ENCODE measurements at regions not wholly inside any gene's neighbourhood (a gene's known extent, or its start where the extent isn't known, plus 50 kb on each side); places are given as distances from the start of the nearest gene placed in this dataset.

- TF ChIP-seq, protein P1, sequence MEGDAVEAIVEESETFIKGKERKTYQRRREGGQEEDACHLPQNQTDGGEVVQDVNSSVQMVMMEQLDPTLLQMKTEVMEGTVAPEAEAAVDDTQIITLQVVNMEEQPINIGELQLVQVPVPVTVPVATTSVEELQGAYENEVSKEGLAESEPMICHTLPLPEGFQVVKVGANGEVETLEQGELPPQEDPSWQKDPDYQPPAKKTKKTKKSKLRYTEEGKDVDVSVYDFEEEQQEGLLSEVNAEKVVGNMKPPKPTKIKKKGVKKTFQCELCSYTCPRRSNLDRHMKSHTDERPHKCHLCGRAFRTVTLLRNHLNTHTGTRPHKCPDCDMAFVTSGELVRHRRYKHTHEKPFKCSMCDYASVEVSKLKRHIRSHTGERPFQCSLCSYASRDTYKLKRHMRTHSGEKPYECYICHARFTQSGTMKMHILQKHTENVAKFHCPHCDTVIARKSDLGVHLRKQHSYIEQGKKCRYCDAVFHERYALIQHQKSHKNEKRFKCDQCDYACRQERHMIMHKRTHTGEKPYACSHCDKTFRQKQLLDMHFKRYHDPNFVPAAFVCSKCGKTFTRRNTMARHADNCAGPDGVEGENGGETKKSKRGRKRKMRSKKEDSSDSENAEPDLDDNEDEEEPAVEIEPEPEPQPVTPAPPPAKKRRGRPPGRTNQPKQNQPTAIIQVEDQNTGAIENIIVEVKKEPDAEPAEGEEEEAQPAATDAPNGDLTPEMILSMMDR (IDR thresholded peaks at IDR 0.05) = no peak
- no peak for TF ChIP-seq POLR2A (IDR thresholded peaks at IDR 0.05)
- TF ChIP-seq EP300 (IDR thresholded peaks at IDR 0.05) = no peak
- TF ChIP-seq POLR2AphosphoS5 (IDR thresholded peaks at IDR 0.05) = no peak
Measured at GRCh38 chr2:63740943-63741342, 100.8 kb upstream of the UGP2 start.

Data from suprapubic skin (tissue), 4 donors.